ENCODE measurements at regions not wholly inside any gene's neighbourhood (a gene's known extent, or its start where the extent isn't known, plus 50 kb on each side); places are given as distances from the start of the nearest gene placed in this dataset.

DNA sequence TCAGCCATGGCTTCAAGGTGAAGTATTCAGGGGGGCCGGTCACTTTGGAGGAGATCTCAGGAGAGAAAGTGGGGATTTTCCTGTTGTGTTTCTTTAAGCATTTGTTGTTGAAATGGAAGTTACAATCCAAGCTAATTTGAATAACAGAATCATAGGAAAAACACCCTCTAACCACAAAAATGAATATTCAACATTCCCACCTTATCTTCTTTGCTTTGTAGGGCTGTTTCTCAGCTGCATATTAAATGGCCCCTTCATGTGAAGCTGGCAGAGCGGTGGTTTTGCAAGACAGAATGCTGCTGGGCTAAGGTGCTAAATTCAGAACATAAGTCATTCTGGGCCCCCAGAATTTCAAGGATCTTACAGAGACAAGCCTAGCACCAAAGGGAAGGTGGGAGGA is 279.0 kb downstream of the RRAGC start:
- TF ChIP-seq ISL1 (CRISPR knock-in tag; IDR thresholded peaks at IDR 0.05) (no peak), ZC3H10 (CRISPR knock-in tag; IDR thresholded peaks at IDR 0.05) (no peak), ZNF70 (CRISPR knock-in tag; IDR thresholded peaks at IDR 0.05) (no peak), ZFP30 (CRISPR knock-in tag; IDR thresholded peaks at IDR 0.05) (no peak)
- no peak for ATAC-seq

DNA sequence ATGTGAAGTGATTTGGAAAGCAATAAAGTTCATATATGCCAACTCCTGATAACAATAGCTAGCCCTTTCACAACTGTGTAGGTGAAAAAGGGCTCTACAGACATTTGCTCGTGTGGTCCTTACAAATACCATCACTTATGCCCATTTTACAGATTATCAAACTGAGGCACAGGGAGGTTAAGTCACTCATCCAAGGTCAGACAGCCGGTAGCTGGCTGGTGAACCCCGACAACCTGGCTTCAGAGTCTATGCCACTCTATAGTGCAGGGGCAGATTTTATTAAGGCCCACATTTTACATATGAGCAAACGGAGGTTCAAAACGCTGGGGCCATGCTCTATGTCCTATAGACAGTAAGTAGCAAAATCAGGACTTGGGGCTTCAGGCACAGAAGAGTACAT is 280.5 kb downstream of the RRAGC start:
- TF ChIP-seq CSDC2 (CRISPR knock-in tag; IDR thresholded peaks at IDR 0.05) = no peak
- no peak for TF ChIP-seq SNAI2 (CRISPR knock-in tag; IDR thresholded peaks at IDR 0.05)
- no peak for TF ChIP-seq ZC3H10 (CRISPR knock-in tag; IDR thresholded peaks at IDR 0.05)
- TF ChIP-seq TCF4 (CRISPR knock-in tag; IDR thresholded peaks at IDR 0.05; ENCODE audit: borderline replicate concordance) = no peak
- no peak for TF ChIP-seq TSHZ2 (CRISPR knock-in tag; IDR thresholded peaks at IDR 0.05)
- no peak for TF ChIP-seq BACH2 (CRISPR knock-in tag; IDR thresholded peaks at IDR 0.05; ENCODE audit: borderline replicate concordance)
- no peak for TF ChIP-seq ZFP30 (CRISPR knock-in tag; IDR thresholded peaks at IDR 0.05)
- no peak for TF ChIP-seq ZNF565 (CRISPR knock-in tag; conservative IDR thresholded peaks at IDR 0.05; ENCODE audit: low read depth)
- TF ChIP-seq ESRRG (CRISPR knock-in tag; IDR thresholded peaks at IDR 0.05) = no peak
- TF ChIP-seq RARB (CRISPR knock-in tag; IDR thresholded peaks at IDR 0.05) = no peak
- TF ChIP-seq, protein P1, sequence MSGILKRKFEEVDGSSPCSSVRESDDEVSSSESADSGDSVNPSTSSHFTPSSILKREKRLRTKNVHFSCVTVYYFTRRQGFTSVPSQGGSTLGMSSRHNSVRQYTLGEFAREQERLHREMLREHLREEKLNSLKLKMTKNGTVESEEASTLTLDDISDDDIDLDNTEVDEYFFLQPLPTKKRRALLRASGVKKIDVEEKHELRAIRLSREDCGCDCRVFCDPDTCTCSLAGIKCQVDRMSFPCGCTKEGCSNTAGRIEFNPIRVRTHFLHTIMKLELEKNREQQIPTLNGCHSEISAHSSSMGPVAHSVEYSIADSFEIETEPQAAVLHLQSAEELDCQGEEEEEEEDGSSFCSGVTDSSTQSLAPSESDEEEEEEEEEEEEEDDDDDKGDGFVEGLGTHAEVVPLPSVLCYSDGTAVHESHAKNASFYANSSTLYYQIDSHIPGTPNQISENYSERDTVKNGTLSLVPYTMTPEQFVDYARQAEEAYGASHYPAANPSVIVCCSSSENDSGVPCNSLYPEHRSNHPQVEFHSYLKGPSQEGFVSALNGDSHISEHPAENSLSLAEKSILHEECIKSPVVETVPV (CRISPR knock-in tag; IDR thresholded peaks at IDR 0.05) = no peak
- TF ChIP-seq ZNF8 (CRISPR knock-in tag; IDR thresholded peaks at IDR 0.05) = no peak
- no peak for TF ChIP-seq PPARA (CRISPR knock-in tag; IDR thresholded peaks at IDR 0.05; ENCODE audit: borderline replicate concordance)
- TF ChIP-seq ZFP3 (CRISPR knock-in tag; IDR thresholded peaks at IDR 0.05) = no peak
- TF ChIP-seq, protein P2, sequence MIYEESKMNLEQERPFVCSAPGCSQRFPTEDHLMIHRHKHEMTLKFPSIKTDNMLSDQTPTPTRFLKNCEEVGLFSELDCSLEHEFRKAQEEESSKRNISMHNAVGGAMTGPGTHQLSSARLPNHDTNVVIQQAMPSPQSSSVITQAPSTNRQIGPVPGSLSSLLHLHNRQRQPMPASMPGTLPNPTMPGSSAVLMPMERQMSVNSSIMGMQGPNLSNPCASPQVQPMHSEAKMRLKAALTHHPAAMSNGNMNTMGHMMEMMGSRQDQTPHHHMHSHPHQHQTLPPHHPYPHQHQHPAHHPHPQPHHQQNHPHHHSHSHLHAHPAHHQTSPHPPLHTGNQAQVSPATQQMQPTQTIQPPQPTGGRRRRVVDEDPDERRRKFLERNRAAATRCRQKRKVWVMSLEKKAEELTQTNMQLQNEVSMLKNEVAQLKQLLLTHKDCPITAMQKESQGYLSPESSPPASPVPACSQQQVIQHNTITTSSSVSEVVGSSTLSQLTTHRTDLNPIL (CRISPR knock-in tag; IDR thresholded peaks at IDR 0.05; ENCODE audit: low read depth) = no peak
- no peak for TF ChIP-seq ZNF70 (CRISPR knock-in tag; IDR thresholded peaks at IDR 0.05)
- no peak for TF ChIP-seq PATZ1 (CRISPR knock-in tag; IDR thresholded peaks at IDR 0.05; ENCODE audit: borderline replicate concordance)
- TF ChIP-seq GLIS3 (CRISPR knock-in tag; IDR thresholded peaks at IDR 0.05) = no peak
- TF ChIP-seq ARNTL (CRISPR knock-in tag; IDR thresholded peaks at IDR 0.05; ENCODE audit: borderline replicate concordance, low read depth) = no peak
- no peak for ATAC-seq

DNA sequence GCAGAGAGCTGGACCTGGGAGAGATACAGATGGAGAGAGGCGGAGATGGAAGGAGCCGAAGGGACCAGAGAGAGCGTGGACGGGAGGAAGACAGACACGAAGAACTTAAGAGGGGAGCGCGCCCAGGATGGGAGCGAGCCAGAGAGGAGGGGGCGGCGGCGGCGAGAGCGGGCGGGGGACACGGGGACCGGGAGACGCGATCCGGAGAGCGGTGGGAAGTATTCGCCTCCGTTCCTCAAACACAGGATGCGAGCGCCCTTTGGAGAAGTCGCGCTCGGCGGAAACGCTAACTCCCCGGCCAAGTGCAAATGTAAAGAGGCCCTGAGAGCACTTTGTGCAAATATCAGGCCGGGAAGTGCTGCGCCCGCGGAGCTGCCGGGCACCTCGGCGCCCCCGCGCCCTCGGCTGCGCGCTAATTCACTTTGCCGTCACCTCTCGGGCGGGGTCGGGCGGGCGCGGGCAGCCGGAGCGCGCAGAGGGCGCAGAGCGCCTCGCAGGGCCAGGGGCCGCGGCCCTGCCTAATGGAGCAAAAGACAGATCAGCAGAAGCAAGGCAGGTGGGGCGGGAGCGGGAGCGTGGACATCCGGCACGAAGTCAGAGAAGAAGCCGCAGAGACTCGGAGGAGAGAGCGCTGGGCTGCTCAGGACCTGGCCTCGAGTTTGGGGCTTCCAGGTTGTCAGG is 281.2 kb downstream of the RRAGC start:
- no peak for ATAC-seq
- TF ChIP-seq PPARA (CRISPR knock-in tag; IDR thresholded peaks at IDR 0.05; ENCODE audit: borderline replicate concordance) (no peak), ZNF565 (CRISPR knock-in tag; conservative IDR thresholded peaks at IDR 0.05; ENCODE audit: low read depth) (no peak), SNAI2 (CRISPR knock-in tag; IDR thresholded peaks at IDR 0.05) (no peak), CSDC2 (CRISPR knock-in tag; IDR thresholded peaks at IDR 0.05) (no peak), ISL1 (CRISPR knock-in tag; IDR thresholded peaks at IDR 0.05) (no peak), TCF4 (CRISPR knock-in tag; IDR thresholded peaks at IDR 0.05; ENCODE audit: borderline replicate concordance) (no peak), BACH2 (CRISPR knock-in tag; IDR thresholded peaks at IDR 0.05; ENCODE audit: borderline replicate concordance) (no peak), OSR1 (CRISPR knock-in tag; IDR thresholded peaks at IDR 0.05) (no peak), ARNTL (CRISPR knock-in tag; IDR thresholded peaks at IDR 0.05; ENCODE audit: borderline replicate concordance, low read depth) (no peak)
- TF ChIP-seq, protein P1 (CRISPR knock-in tag; IDR thresholded peaks at IDR 0.05) = no peak

All from SK-N-SH treated with all-trans-retinoic acid at 6 μM for 48 hours (cell line).